Loucy (cell line): ENCODE measurements at regions not wholly inside any gene's neighbourhood (a gene's known extent, or its start where the extent isn't known, plus 50 kb on each side); places are given as distances from the start of the nearest gene placed in this dataset.
A peak's percentile ranks its signal among the peaks of the same experiment; 100 is the strongest.

Experiments
- H2AFZ ChIP-seq: fragments of 200-600 bp; sonication (generic); 2 replicates; pipeline ENCODE4 v1.6.0; 2016; ENCODE audit warnings: antibody characterized with exemption, mild to moderate bottlenecking, low read length, moderate library complexity
- H3F3A ChIP-seq: fragments of 200-600 bp; 2 replicates; pipeline ENCODE4 v1.6.0; 2016; ENCODE audit warnings: antibody characterized with exemption, low read depth, mild to moderate bottlenecking
- H3K27me3 ChIP-seq: fragments of 200-600 bp; sonication (generic); 2 replicates; pipeline ENCODE4 v1.6.1; 2014; ENCODE audit warnings: low read length, mild to moderate bottlenecking; ENCODE audit not compliant: insufficient read depth, poor library complexity, severe bottlenecking
- H3K36me3 ChIP-seq: fragments of 200-600 bp; sonication (generic); 2 replicates; pipeline ENCODE4 v1.6.1; 2016; ENCODE audit warnings: low read length; ENCODE audit not compliant: insufficient read depth
- H3K4me1 ChIP-seq: fragments of 200-600 bp; sonication (generic); 2 replicates; pipeline ENCODE4 v1.5.1; 2014; ENCODE audit warnings: low read length, mild to moderate bottlenecking; ENCODE audit not compliant: insufficient read depth, poor library complexity, severe bottlenecking
- H3K4me2 ChIP-seq: fragments of 200-600 bp; sonication (generic); 2 replicates; pipeline ENCODE4 v1.6.0; 2014; ENCODE audit warnings: antibody characterized with exemption, low read length, low read depth, mild to moderate bottlenecking; ENCODE audit not compliant: poor library complexity, severe bottlenecking
- H3K4me3 ChIP-seq: fragments of 200-600 bp; sonication (generic); 2 replicates; pipeline ENCODE4 v1.5.1; 2014; ENCODE audit warnings: low read length, mild to moderate bottlenecking, mixed read lengths; ENCODE audit not compliant: poor library complexity, severe bottlenecking
- H3K79me2 ChIP-seq: fragments of 200-600 bp; sonication (generic); 2 replicates; pipeline ENCODE4 v1.6.1; 2014; ENCODE audit warnings: low read length; ENCODE audit not compliant: insufficient read depth
- H3K9ac ChIP-seq: fragments of 200-600 bp; sonication (generic); 2 replicates; pipeline ENCODE4 v1.6.0; 2014; ENCODE audit warnings: mild to moderate bottlenecking, low read depth, low read length, moderate library complexity; ENCODE audit not compliant: poor library complexity, severe bottlenecking
- H3K9me2 ChIP-seq: fragments of 200-600 bp; sonication (generic); replicated peaks from 2 replicates; pipeline ENCODE4 v1.6.1; 2016; ENCODE audit warnings: low read depth, low read length, mixed read lengths
- H3K9me3 ChIP-seq: fragments of 200-600 bp; sonication (generic); 2 replicates; pipeline ENCODE4 v1.6.1; 2014; ENCODE audit warnings: mild to moderate bottlenecking, antibody characterized with exemption, low read length, low read depth; ENCODE audit not compliant: insufficient read depth
- H4K20me1 ChIP-seq: fragments of 200-600 bp; sonication (generic); 2 replicates; pipeline ENCODE4 v1.6.0; 2014; ENCODE audit warnings: antibody characterized with exemption, low read length, mild to moderate bottlenecking; ENCODE audit not compliant: insufficient read depth, poor library complexity, severe bottlenecking
- CTCF ChIP-seq: fragments of 200-600 bp; sonication (generic); conservative IDR thresholded peaks from 2 replicates; pipeline ENCODE4 v1.5.1; 2014; ENCODE audit warnings: mild to moderate bottlenecking, antibody characterized with exemption, low read length
- EZH2phosphoT487 ChIP-seq: fragments of 200-600 bp; IDR thresholded peaks from 2 replicates; pipeline ENCODE4 v1.6.1; 2018; ENCODE audit warnings: antibody characterized with exemption, mild to moderate bottlenecking, moderate library complexity, borderline replicate concordance

- Histone ChIP-seq H3K4me2 (peak overlapping the region; percentile 57), H3K4me3 (no peak overlapping the region), H3K4me1 (peaks cover 20% of the 10 kb centered on the region), H2AFZ (no peak overlapping the region), H3K9me3 (peaks cover 20% of the 10 kb centered on the region; the same call in 1 of the 2 replicates), H3K79me2 (no peaks in the 10 kb centered on the region), H4K20me1 (no peaks in the 10 kb centered on the region), H3K9ac (no peak overlapping the region), H3K9me2 (no peaks in the 10 kb centered on the region), H3K27me3 (no peaks in the 10 kb centered on the region), H3K36me3 (no peaks in the 10 kb centered on the region), H3F3A (no peaks in the 10 kb centered on the region)
- no peak for TF ChIP-seq EZH2phosphoT487
- TF ChIP-seq CTCF = no peak
These were observed 273.7 kb upstream of the NFIA start for GRCh38 chr1:60808676-60809075.

- H3K4me3 ChIP-seq = no peak overlapping the region
- H3K36me3 ChIP-seq = no peaks in the 10 kb centered on the region
- H3K27me3 ChIP-seq = no peaks in the 10 kb centered on the region
- no peaks in the 10 kb centered on the region for H4K20me1 ChIP-seq
- no peak overlapping the region for H2AFZ ChIP-seq
- H3K4me2 ChIP-seq = no peak overlapping the region
- H3F3A ChIP-seq = no peaks in the 10 kb centered on the region
- no peak overlapping the region for H3K9ac ChIP-seq
- no peaks in the 10 kb centered on the region for H3K9me2 ChIP-seq
- no peaks in the 10 kb centered on the region for H3K79me2 ChIP-seq
- H3K9me3 ChIP-seq = peaks cover 20% of the 10 kb centered on the region; the same call in 1 of the 2 replicates
- H3K4me1 ChIP-seq = no peaks in the 10 kb centered on the region
- TF ChIP-seq CTCF (no peak), EZH2phosphoT487 (no peak)
These were observed 279.5 kb upstream of the NFIA start for GRCh38 chr1:60802884-60803283.

- no peak overlapping the region for H3K9ac ChIP-seq
- H3K9me2 ChIP-seq = no peaks in the 10 kb centered on the region
- no peaks in the 10 kb centered on the region for H3F3A ChIP-seq
- no peaks in the 10 kb centered on the region for H3K27me3 ChIP-seq
- H3K36me3 ChIP-seq = no peaks in the 10 kb centered on the region
- H3K79me2 ChIP-seq = no peaks in the 10 kb centered on the region
- TF ChIP-seq CTCF (no peak), EZH2phosphoT487 (no peak)
- H3K4me3 ChIP-seq = no peak overlapping the region
- H3K9me3 ChIP-seq = no peaks in the 10 kb centered on the region
- H3K4me1 ChIP-seq = no peaks in the 10 kb centered on the region
- H4K20me1 ChIP-seq = no peaks in the 10 kb centered on the region
- H3K4me2 ChIP-seq = no peak overlapping the region
- no peak overlapping the region for H2AFZ ChIP-seq
These were observed 285.0 kb upstream of the NFIA start for GRCh38 chr1:60797351-60797750.
